GM19463 (cell line): ENCODE measurements at regions not wholly inside any gene's neighbourhood (a gene's known extent, or its start where the extent isn't known, plus 50 kb on each side); places are given as distances from the start of the nearest gene placed in this dataset.

Source experiments
- ATAC-seq: cut with Tn5 transposase; IDR thresholded peaks from one replicate; pipeline ENCODE4 v1.9.1; 2021; ENCODE audit warnings: mild to moderate bottlenecking, moderate library complexity; ENCODE audit not compliant: unreplicated experiment

DNA sequence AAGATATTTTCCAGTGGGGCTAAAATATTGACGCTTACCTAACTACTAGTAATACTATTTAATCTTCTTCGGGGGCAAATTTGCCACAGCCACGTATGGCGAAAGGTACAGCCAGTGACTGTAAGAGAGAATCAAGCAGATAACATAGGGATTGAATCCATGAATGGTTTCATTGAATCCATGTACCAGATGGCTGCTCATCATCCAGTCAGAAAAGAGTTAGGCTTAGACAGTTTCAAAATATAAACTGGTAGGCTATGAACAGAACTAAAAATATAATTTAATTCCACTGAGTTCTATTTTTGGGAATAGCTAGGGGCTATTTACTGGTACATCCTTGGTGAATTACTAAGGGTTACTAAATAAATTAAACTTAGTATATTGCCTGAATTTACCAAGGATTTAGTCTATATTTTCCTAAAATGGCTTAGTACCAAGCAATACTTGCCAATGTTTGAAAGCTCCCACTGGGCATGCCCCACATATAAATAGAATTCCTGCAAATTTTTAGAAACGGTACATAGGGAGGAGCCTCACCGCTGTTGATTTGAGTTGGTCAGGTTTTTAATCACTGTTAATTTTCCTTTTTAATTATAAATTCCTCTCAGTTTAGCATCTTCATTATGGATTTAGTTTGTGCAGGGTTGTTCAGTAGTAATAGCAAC is 55.8 kb upstream of the VLDLR start:
- ATAC-seq = no peak

DNA sequence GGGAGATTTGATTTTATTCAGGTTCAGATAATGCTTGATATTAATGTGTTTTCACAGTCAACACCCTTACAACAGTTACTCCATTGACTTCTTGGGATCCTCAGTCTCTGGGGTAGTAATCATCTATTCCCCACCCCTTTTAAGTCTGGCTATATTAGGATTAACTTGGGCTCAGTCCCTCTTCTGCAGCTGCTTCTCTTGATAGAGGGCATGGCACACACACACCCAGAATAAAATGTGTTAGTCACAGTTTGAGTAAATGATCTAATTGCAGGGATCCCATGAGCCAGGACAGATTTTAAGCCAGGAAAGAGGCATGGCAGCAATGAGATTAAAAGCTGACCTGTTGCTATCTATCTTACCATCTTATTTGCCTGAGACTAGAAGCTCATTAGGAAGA is 53.7 kb upstream of the VLDLR start:
- ATAC-seq = no peak

DNA sequence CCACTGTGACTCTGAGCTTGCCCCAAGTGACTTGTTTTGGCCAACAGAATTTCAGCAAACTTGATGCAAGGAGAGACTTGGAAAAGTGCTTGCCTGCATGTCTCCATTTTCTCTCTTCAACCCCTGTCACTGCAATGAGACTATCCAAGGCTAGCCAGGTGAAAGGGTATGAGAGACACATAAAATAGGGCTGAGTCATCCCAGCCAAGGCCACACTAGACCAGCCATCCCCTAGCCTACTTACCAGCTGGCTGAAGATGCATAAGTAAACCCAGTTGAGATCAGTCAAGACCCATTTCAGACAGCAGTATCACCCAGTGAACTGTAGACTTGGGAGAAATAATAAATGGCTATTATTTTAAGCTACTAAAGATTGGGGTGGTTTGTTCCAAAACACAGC is 52.9 kb upstream of the VLDLR start:
- no peak for ATAC-seq

DNA sequence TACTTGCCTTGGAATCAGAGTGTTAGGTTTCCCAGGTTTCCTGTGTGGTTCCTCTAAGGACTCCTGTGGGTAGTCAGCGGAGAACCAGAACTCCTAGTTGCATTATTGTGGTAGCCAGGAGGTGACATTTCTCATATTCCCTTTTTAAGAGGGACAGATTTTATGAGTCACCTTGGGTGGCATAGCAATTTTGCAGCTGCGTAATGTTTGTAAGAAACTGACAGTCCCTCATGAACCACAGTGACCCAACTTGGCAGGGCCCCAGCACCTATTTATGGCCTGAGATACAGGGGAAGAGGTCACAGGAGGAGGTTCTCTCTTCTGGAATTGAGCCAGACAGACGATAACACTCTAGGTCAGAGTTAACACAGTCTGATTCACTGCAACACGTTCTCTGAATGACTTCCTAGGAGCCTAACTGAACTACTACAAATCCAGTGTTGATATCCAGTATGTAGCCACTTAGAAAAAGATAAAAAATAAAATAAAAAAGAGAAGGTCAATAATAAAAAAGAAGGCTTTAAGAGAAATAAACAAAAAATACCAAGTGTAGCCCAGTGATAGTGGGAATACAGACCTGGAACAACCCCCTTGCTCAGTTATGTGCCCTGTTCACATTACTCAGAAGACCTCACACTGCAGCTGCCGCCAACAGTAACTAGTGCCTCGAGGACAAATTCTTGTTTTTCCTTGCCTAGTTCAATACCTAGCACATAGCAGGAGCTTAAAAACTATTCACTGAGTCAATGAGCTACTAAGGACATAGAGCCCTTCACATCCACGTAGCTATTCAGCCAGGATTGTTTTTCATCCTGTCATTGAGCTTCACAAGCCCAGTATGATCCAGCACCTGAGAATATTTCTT is 50.7 kb upstream of the VLDLR start:
- peak; percentile 97 for ATAC-seq
